Thymus (tissue), 11 donors: ENCODE measurements at regions not wholly inside any gene's neighbourhood (a gene's known extent, or its start where the extent isn't known, plus 50 kb on each side); places are given as distances from the start of the nearest gene placed in this dataset.
A peak's percentile ranks its signal among the peaks of the same experiment; 100 is the strongest.

Experiments
- DNase-seq, 9 donors: peaks; one replicate each; pipeline ENCODE4 v3.0.0-alpha.2; 2013; ENCODE audit warnings: low spot score in 9 of 9, low read depth in 6 of 9, missing footprints in 1 of 9
- H3K27ac ChIP-seq, 2 donors: one replicate each; pipeline ENCODE4 v1.5.1; 2013; ENCODE audit warnings: control low read depth in 1 of 2, low read depth in 1 of 2, low read length in 1 of 2, mild to moderate bottlenecking in 1 of 2, moderate library complexity in 1 of 2
- H3K27me3 ChIP-seq, 2 donors: one replicate each; pipeline ENCODE4 v1.5.1; 2013; ENCODE audit warnings: low read length in 1 of 2; ENCODE audit not compliant: control insufficient read depth in 2 of 2, insufficient read depth in 1 of 2
- H3K36me3 ChIP-seq, 2 donors: one replicate each; pipeline ENCODE4 v1.5.1; 2013; ENCODE audit warnings: low read length in 1 of 2, mild to moderate bottlenecking in 1 of 2, moderate library complexity in 1 of 2; ENCODE audit not compliant: control insufficient read depth in 2 of 2, insufficient read depth in 2 of 2
- H3K4me1 ChIP-seq, 2 donors: one replicate each; pipeline ENCODE4 v1.5.1; 2013; ENCODE audit warnings: low read length in 2 of 2; ENCODE audit not compliant: control insufficient read depth in 2 of 2, insufficient read depth in 2 of 2
- H3K4me3 ChIP-seq, 2 donors: one replicate each; pipeline ENCODE4 v1.5.1; 2013; ENCODE audit warnings: low read length in 2 of 2, control low read depth in 1 of 2, mild to moderate bottlenecking in 1 of 2
- H3K9me3 ChIP-seq, 2 donors: one replicate each; pipeline ENCODE4 v1.5.1; 2013; ENCODE audit warnings: low read length in 1 of 2, mild to moderate bottlenecking in 1 of 2; ENCODE audit not compliant: control insufficient read depth in 2 of 2, insufficient read depth in 1 of 2
- WGBS: extraction: QIAGEN DNeasy Blood & Tissue Kit; methylation state at CpG from one replicate; pipeline ENCODE4 v1.1.7; 2013; 5-methylcytosine and 5-hydroxymethylcytosine counted together
- donor health status: healthy.

DNA sequence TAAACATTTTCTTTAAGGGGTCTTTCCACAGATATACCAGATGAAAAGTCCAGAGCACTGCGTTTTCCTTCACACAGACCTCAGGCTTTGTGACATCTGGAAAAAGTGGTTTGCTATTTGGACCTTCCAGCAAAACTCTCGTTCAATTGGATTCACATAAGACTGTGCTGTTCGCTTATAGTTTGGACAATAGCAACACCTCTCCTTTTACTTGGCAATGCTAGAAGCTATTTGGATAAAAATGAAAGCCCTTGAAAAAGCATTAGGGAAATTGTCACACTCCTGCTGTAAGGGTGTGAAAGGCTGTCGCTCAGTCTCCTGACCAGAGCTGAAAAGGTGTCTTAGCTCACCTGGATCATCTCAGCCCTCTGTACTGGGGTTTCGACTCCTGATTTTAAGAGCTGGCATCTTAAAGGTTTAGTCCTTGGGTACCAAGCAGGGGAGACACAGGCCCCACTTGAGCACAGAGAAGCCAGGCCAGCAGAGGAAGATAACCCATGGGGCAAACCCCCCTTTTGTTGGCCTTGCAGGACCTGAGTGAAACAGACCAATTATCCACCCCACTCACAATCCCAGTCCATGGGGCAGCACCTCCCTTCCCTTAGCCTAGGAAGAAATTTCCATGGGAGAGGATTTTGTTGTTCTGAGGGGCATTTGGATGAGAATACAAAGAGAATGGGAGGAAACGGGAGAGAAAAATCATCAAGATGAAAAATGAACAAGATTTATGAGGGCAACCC lies 257.6 kb downstream of the DLEU7 start:
- DNase-seq = no peak
- Histone ChIP-seq H3K9me3 (no peaks in the 10 kb centered on the region), H3K27me3 (no peaks in the 10 kb centered on the region), H3K4me1 (peaks cover 3 to 48% of the 10 kb centered on the region in 2 donors), H3K27ac (no peak overlapping the region), H3K36me3 (no peaks in the 10 kb centered on the region), H3K4me3 (no peak overlapping the region)
- 82% methylated on average over 6 of the region's 6 CpGs for WGBS

DNA sequence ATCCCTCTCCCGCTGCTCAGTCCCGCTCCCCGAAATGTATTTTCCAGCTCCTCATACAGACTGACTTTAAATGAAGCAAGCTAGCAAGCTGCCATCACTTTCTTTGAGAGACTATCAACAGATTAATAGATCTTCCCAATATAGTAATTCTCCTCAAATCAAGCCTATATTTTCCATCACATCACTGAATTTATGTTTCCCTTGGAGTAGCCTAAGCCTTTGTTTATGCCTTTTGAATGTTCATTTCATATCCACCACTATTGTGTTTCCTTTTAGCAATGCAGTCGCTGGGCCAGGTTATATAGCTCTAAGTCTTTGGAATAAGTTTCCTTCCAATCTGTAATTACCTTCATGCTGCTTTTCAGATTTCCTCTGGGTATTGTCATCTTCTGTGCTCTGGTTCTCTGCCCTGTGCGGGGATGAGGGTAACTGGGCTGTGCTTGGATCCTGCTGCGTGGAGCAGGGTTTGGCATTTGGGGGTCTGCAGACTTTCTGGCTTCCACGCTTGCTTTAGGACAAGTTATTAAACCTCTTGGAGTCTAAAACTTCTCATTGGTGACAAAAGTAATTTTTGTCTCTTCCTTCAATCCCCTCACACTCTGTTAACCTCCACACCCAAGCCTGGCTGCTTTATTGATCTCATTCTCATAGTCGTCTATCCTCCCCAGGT lies 256.9 kb downstream of the DLEU7 start:
- Histone ChIP-seq H3K9me3 (no peaks in the 10 kb centered on the region), H3K36me3 (no peaks in the 10 kb centered on the region), H3K4me3 (no peak overlapping the region), H3K4me1 (peaks cover 3 to 44% of the 10 kb centered on the region in 2 donors), H3K27me3 (no peaks in the 10 kb centered on the region), H3K27ac (no peak overlapping the region)
- WGBS = 86% methylated on average over 8 of the region's 8 CpGs
- no peak for DNase-seq

DNA sequence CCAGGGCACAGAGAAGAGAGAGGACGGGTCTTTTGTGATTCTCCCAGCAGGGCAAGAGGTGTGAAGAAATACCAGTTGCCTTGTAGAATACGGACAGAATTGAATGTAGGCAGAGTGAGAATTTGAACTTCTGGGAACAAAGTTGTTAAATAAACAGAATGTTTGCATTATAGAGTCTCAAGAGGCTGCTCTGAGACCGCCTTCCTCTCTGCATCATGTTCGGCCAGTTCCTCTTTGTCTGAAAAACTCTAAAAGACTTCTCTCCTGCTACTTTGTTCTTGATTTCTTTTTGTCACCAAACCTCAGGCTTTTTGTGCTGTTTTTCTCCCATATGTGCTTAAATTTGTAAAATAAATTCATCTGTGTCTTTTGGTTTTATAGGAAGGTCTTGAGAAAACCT lies 256.4 kb downstream of the DLEU7 start:
- 76% methylated on average over 4 of the region's 4 CpGs for WGBS
- H3K4me3 ChIP-seq = no peak overlapping the region
- H3K9me3 ChIP-seq = no peaks in the 10 kb centered on the region
- H3K27me3 ChIP-seq = no peaks in the 10 kb centered on the region
- peaks cover 3 to 46% of the 10 kb centered on the region in 2 donors for H3K4me1 ChIP-seq
- H3K27ac ChIP-seq = no peak overlapping the region
- DNase-seq = no peak
- H3K36me3 ChIP-seq = no peaks in the 10 kb centered on the region

DNA sequence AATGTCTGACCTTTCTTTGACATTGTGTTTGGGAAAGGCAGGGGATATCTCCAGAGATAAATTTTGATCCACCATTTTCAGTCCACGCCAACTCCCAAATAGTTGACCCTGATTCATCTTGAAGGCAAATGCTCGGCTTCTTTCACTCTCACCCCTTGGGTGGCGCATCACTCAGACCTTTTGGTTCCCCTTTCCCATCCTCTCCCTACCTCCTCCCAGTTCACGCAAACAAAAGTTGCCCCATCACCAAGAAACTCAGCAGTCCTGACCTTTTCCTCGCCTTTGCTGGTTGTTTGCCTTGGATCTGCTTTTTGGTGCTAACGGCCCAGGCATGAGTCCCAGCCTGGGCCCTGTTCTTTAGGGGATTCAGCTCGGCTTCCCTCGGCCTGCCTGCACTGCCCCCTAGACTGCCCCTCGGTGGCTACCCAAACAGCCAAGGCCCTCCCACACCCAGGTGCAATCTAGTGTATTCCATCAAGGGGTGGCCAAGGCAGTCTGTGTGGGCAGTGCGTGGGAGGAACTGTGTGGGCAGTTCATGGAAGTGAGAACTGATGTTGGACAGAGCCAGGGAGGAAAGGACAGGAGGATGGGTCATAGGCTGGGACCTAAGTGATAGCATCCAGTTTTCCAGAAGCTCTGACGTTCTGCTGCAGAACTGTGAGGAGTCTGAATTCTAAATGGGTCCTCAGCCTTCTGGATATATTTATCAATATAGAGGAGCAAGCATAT lies 255.7 kb downstream of the DLEU7 start:
- Histone ChIP-seq H3K27ac (no peak overlapping the region), H3K4me3 (no peak overlapping the region), H3K36me3 (no peaks in the 10 kb centered on the region), H3K4me1 (peaks cover 3 to 47% of the 10 kb centered on the region in 2 donors), H3K27me3 (no peaks in the 10 kb centered on the region), H3K9me3 (no peaks in the 10 kb centered on the region)
- DNase-seq = no peak
- 98% methylated on average over 11 of the region's 11 CpGs for WGBS

DNA sequence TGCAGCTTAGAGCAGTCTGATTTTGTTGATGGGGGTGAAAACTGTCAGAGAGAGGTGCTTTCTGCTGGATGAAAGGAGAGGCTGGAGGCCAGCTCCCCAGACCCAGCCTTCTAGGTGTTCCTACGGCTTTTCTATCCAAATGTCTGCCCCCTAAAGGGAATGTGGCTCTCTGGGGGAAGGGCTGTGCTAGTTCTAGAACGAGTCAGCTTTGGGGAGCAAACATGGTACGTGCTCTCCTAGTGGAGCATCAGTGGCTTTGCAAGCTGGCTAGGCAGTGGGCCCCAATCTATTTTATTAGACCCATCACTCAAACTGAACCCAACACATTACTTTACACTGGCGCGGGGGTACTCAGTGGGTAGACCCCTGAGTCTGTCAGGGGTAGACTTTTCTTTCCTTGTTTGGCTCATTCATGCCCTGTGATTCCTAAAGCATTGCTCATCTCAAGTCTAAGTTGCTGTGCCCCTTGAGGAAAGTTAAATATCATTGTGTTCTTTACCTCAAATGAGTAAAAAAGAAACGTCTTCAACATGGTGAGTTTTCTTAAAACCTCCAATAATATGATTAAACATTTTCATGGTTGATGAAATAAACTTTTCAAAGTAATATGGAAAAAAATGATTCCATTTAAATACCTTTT lies 254.9 kb downstream of the DLEU7 start:
- Histone ChIP-seq H3K4me1 (peaks cover 3 to 47% of the 10 kb centered on the region in 2 donors), H3K27me3 (no peaks in the 10 kb centered on the region), H3K27ac (peak overlapping the region in 1 of 2 donors; percentile 12), H3K36me3 (no peaks in the 10 kb centered on the region), H3K9me3 (no peaks in the 10 kb centered on the region), H3K4me3 (no peak overlapping the region)
- WGBS = 85% methylated on average over 6 of the region's 6 CpGs
- DNase-seq = no peak

DNA sequence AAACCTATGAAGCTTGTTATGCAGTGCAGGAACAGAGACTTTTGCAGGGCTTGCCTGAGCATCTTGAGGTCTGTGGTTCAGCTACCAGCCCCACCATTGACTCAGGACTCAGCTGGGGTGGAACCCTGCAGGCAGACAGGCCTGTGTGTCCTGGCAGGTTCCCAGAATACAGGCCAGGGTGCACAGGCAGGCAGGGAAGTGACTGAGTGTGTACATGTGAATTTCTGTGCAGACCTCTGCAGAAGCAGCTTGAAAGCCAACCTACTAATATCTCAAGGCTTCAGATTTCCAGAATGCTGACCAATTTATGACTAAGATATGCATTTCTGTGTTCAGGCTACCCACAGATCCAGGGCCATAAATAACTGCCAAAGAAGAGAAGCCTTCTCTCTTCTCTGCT lies 254.4 kb downstream of the DLEU7 start:
- H3K27ac ChIP-seq = no peak overlapping the region
- no peaks in the 10 kb centered on the region for H3K36me3 ChIP-seq
- no peak overlapping the region for H3K4me3 ChIP-seq
- peak in 1 of 9 donors; percentile 53 for DNase-seq
- H3K9me3 ChIP-seq = no peaks in the 10 kb centered on the region
- peaks cover 6 to 48% of the 10 kb centered on the region in 2 donors for H3K4me1 ChIP-seq
- H3K27me3 ChIP-seq = no peaks in the 10 kb centered on the region

DNA sequence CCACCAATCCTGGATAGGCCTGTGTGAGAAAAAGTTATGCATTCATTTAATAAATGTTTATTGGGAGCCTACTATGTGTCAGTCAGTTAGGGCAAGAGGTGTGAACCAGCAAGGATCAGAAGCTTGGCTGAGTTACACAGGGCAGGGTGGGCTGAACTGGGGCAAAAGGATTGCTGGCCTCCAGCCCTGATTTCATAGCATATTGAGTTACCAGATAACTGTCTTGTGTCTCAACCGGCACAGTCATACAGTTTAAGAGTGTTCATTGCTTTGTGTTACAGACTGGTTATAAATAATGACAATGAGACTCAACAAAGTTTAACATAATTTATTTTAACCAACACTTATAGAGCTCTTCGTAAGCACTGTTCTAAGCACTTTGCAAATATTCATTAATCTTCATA lies 253.8 kb downstream of the DLEU7 start:
- Histone ChIP-seq H3K4me1 (peaks cover 10 to 54% of the 10 kb centered on the region in 2 donors), H3K27ac (no peak overlapping the region), H3K36me3 (no peaks in the 10 kb centered on the region), H3K27me3 (no peaks in the 10 kb centered on the region), H3K9me3 (no peaks in the 10 kb centered on the region), H3K4me3 (no peak overlapping the region)
- WGBS = 97% methylated on average over 2 of the region's 2 CpGs
- no peak for DNase-seq

DNA sequence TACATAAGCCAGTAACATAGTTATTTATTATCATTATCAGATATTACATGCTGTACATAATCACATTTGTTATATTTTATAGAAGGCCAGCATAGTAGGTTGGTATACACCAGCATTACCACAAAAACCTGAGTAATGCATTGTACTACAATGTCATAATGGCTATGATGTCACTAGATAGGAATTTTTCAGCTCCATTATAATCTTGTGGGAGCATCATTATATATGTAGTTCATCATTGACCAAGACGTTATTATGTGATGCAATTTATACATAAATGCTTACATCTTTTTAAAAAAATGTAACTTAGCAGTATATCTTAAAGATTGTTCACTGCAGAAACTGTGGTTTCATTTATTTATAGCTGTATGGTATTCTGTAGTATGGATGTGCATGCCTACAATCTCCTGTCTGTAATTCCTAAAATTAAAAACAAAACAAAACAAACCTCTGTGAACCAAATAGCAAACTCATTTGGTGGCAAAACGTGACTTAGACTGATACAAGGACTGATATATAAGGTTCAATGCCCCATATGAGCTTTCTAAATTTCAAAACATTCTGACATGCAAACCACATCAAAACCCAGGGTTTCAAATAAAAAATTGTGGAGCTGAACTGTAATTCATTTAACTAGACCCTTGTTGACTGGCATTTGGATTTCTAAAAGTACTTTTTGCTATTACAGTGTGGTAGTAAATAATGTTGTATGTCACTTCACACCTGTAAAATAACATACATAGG lies 250.9 kb downstream of the DLEU7 start:
- Histone ChIP-seq H3K27me3 (no peaks in the 10 kb centered on the region), H3K4me3 (no peak overlapping the region), H3K27ac (peak overlapping the region in 1 of 2 donors; percentile 95), H3K9me3 (no peaks in the 10 kb centered on the region), H3K36me3 (no peaks in the 10 kb centered on the region), H3K4me1 (peaks cover 37 to 68% of the 10 kb centered on the region in 2 donors)
- peak in 2 of 9 donors; percentile 39 to 57 for DNase-seq
- WGBS = 27% methylated on average over 2 of the region's 2 CpGs
